ENCODE measurements at regions not wholly inside any gene's neighbourhood (a gene's known extent, or its start where the extent isn't known, plus 50 kb on each side); places are given as distances from the start of the nearest gene placed in this dataset.

DNA sequence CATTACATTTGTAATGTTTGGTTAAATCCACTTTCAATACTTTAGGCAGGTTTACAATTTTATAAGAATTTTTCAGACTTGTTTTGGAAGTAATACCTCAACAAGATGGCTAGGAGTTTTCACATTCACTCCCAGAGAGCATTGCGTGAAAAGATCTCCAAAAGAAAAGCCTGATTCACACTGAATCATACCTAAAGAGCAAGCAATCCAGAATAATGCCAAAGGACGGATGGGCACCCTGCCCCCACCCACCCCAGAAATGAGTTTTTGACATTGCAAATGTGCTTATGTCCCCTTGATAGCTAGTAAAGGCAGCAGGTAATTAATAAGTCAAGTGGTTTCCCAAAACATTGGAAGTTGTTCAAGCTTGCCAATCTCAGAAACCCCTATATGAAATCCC lies 557.7 kb upstream of the TENM3 start:
- H3K9me3 ChIP-seq: no peaks in the 10 kb centered on the region
- H3K27ac ChIP-seq: no peak overlapping the region
- DNase-seq: no peak
- intact Hi-C loops (cut with DNase I; ENCODE audit: low total_unique reads) (no loop called here), in situ Hi-C loops (cut with MboI; ENCODE audit: low sequenced_read_pairs in 4 of 4) (no loop called here)
- no peak for ATAC-seq
- TF ChIP-seq, protein P1, sequence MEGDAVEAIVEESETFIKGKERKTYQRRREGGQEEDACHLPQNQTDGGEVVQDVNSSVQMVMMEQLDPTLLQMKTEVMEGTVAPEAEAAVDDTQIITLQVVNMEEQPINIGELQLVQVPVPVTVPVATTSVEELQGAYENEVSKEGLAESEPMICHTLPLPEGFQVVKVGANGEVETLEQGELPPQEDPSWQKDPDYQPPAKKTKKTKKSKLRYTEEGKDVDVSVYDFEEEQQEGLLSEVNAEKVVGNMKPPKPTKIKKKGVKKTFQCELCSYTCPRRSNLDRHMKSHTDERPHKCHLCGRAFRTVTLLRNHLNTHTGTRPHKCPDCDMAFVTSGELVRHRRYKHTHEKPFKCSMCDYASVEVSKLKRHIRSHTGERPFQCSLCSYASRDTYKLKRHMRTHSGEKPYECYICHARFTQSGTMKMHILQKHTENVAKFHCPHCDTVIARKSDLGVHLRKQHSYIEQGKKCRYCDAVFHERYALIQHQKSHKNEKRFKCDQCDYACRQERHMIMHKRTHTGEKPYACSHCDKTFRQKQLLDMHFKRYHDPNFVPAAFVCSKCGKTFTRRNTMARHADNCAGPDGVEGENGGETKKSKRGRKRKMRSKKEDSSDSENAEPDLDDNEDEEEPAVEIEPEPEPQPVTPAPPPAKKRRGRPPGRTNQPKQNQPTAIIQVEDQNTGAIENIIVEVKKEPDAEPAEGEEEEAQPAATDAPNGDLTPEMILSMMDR (IDR thresholded peaks at IDR 0.05 in 4 of 5, conservative IDR thresholded peaks at IDR 0.05 in 1 of 5): no peak
- no peak for TF ChIP-seq POLR2A (IDR thresholded peaks at IDR 0.05)
- H3K4me1 ChIP-seq: no peaks in the 10 kb centered on the region
- H3K27me3 ChIP-seq: no peaks in the 10 kb centered on the region
- H3K4me3 ChIP-seq: no peak overlapping the region
- no peaks in the 10 kb centered on the region for H3K36me3 ChIP-seq

DNA sequence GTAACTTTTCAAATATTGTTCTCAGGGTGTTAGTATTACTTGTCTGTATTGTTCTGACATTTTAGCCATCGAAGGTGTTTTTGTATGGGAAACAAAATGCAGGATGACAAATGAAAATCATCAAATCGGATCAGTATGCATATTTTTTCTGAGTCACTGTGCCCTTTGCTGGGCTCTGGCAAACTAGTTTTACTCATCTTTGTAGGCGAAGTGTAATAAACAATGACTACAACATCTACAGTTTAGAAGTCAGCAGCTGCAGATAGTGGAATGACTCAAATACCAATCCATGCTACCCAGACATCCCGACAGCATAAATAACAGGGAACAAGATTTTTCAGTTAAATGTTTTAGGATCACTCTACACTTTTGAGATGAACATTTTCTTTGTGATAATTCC lies 557.3 kb upstream of the TENM3 start:
- TF ChIP-seq, protein P1 (IDR thresholded peaks at IDR 0.05 in 4 of 5, conservative IDR thresholded peaks at IDR 0.05 in 1 of 5): no peak
- no peak for TF ChIP-seq POLR2A (IDR thresholded peaks at IDR 0.05)
- Histone ChIP-seq H3K36me3 (no peaks in the 10 kb centered on the region), H3K27ac (no peak overlapping the region), H3K27me3 (no peaks in the 10 kb centered on the region), H3K4me1 (no peaks in the 10 kb centered on the region), H3K4me3 (no peak overlapping the region), H3K9me3 (no peaks in the 10 kb centered on the region)
- in situ Hi-C loops (cut with MboI; ENCODE audit: low sequenced_read_pairs in 4 of 4): no loop called here
- DNase-seq: no peak
- intact Hi-C loops (cut with DNase I; ENCODE audit: low total_unique reads): no loop called here
- ATAC-seq: no peak

DNA sequence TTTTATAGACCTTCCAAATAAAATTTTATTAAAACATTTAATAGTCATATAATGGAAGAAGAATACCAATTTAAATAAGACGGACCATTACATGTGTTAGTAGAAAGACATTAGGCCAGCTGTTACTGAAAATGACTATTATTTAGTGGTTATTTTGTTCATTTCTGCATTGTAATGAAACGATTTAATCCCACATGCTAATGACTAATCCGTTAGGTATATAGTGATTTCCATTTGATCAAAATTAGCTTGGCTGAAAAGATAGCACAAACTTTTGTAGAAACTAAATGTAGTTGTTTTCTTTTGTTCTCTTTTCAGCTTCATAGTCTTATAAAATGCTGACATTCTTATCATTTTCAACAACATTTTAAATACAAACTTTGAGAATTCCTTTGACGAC lies 556.1 kb upstream of the TENM3 start:
- intact Hi-C loops (cut with DNase I; ENCODE audit: low total_unique reads) (no loop called here), in situ Hi-C loops (cut with MboI; ENCODE audit: low sequenced_read_pairs in 4 of 4) (no loop called here)
- no peak for DNase-seq
- ATAC-seq: no peak
- Histone ChIP-seq H3K27ac (no peak overlapping the region), H3K27me3 (no peaks in the 10 kb centered on the region), H3K36me3 (no peaks in the 10 kb centered on the region), H3K9me3 (no peaks in the 10 kb centered on the region), H3K4me3 (no peak overlapping the region), H3K4me1 (no peaks in the 10 kb centered on the region)
- TF ChIP-seq, protein P1 (IDR thresholded peaks at IDR 0.05 in 4 of 5, conservative IDR thresholded peaks at IDR 0.05 in 1 of 5): no peak
- TF ChIP-seq POLR2A (IDR thresholded peaks at IDR 0.05): no peak

DNA sequence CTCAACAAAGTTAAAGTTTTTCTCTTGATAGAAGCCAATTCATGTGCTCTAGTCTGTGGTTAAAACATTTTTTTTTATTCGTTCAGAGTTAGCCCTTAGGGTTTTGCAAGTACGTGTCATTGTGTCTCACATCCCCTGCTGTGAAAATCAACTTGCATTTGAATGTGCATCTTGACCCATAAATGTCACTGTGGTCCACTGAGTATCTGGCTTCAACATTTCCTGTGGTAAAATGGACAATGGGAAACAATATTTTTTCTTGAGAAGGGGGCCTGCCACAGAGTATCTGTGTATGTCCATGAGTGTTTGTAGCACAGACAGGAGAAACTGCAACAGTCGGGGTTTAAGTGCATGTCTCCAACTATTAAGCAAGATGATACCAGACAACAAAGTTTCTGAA lies 554.8 kb upstream of the TENM3 start:
- no peak overlapping the region for H3K4me3 ChIP-seq
- no peaks in the 10 kb centered on the region for H3K9me3 ChIP-seq
- in situ Hi-C loops (cut with MboI; ENCODE audit: low sequenced_read_pairs in 4 of 4) (no loop called here), intact Hi-C loops (cut with DNase I; ENCODE audit: low total_unique reads) (no loop called here)
- H3K36me3 ChIP-seq: no peaks in the 10 kb centered on the region
- no peak for ATAC-seq
- TF ChIP-seq, protein P1 (IDR thresholded peaks at IDR 0.05 in 4 of 5, conservative IDR thresholded peaks at IDR 0.05 in 1 of 5): no peak
- TF ChIP-seq POLR2A (IDR thresholded peaks at IDR 0.05): no peak
- no peaks in the 10 kb centered on the region for H3K27me3 ChIP-seq
- no peaks in the 10 kb centered on the region for H3K4me1 ChIP-seq
- H3K27ac ChIP-seq: no peak overlapping the region
- DNase-seq: no peak

DNA sequence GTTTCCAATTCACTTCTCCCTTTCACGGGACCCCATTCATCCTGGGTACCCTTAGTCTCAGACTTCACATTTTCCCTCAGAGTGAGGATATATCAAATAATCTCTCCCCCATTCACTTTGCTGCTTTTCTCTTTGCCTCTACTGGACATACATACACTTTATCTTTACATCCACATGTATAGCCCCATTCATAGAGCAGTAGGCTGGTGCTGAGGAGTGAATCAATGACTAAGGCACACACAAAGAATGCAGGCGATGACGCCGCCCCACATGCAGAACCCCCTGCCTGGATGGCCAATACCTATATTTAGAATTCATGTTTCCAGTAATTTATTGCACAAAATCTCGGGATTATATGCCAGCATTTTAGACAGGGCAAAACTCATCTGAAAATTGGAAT lies 554.3 kb upstream of the TENM3 start:
- Histone ChIP-seq H3K4me3 (no peak overlapping the region), H3K27me3 (no peaks in the 10 kb centered on the region), H3K36me3 (no peaks in the 10 kb centered on the region), H3K4me1 (no peaks in the 10 kb centered on the region), H3K27ac (no peak overlapping the region), H3K9me3 (no peaks in the 10 kb centered on the region)
- in situ Hi-C loops (cut with MboI; ENCODE audit: low sequenced_read_pairs in 4 of 4): no loop called here
- intact Hi-C loops (cut with DNase I; ENCODE audit: low total_unique reads): no loop called here
- ATAC-seq: no peak
- TF ChIP-seq, protein P1 (IDR thresholded peaks at IDR 0.05 in 4 of 5, conservative IDR thresholded peaks at IDR 0.05 in 1 of 5): no peak
- TF ChIP-seq POLR2A (IDR thresholded peaks at IDR 0.05): no peak
- no peak for DNase-seq

Data from gastrocnemius medialis (tissue), 4 donors.